CD4-positive, alpha-beta T cell treated with Interleukin-12 subunit alpha and Interleukin-12 subunit beta, for 1 hour (primary cell): ENCODE measurements at regions not wholly inside any gene's neighbourhood (a gene's known extent, or its start where the extent isn't known, plus 50 kb on each side); places are given as distances from the start of the nearest gene placed in this dataset.
"Not testable (repeated sequence)": the region's sequence is repeated elsewhere in the genome, so short reads cannot be mapped to it uniquely, and the experiment has no call there.

Source experiments
- DNase-seq: peaks from one replicate; pipeline ENCODE4 v3.0.0-alpha.2; 2020

DNA sequence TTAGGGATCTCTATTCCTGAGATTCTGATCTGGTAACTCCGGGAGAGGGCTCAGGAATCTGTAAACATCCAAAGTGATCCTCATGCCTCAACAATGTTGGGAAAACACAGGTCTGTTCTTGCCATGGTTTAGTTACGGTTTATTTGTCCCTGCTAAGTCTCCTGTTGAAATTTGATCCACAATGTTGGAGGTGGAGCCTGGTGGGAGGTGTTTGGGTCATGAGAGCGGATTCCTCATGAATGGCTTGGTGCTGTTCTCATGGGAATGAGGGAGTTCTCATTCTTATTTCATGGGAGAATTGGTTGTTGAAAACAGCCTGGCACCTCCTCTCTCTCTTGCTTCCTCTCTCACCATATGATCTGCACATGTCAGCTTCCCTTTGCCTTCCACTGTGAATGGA is 608.6 kb upstream of the GOT2 start:
- no peak for DNase-seq

DNA sequence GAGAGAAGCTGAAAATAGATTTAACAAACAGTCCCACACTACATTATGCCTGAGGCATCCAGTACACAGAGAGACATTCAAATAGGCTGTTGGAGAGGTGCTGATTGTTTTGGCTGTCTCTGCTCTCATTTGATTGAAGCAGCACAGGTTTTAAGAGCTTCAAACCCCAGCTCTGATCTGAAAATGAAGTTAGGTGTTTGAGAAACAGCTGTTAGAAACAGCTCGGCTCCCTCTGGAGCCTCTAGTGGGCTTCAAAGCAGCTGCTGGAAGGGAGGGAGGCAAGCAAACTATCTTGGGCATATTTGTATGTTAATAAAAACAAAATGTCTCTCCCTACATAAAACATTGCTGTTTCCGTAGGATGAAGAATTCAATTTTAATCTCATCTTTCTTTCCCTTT is 607.3 kb upstream of the GOT2 start:
- DNase-seq = no peak

DNA sequence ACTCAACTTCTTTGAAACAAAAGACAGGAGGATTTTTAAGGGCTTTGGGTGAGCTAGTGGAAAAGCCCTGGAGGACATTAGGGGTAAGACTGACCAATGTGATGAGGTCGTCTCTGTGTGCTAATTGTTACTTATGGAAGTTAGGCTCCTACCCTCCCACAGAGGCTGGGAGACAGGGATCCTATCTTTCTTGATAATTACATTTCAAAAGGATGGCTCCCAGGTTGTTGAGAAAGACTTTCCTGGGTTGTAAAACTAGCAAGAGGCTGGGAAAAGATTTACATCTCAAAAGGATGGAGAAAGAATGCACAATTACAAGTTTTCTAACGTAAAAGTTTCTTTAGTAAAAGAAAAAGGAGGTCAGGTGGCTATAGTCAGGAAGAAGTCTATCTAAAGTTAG is 605.8 kb upstream of the GOT2 start:
- DNase-seq = no peak

DNA sequence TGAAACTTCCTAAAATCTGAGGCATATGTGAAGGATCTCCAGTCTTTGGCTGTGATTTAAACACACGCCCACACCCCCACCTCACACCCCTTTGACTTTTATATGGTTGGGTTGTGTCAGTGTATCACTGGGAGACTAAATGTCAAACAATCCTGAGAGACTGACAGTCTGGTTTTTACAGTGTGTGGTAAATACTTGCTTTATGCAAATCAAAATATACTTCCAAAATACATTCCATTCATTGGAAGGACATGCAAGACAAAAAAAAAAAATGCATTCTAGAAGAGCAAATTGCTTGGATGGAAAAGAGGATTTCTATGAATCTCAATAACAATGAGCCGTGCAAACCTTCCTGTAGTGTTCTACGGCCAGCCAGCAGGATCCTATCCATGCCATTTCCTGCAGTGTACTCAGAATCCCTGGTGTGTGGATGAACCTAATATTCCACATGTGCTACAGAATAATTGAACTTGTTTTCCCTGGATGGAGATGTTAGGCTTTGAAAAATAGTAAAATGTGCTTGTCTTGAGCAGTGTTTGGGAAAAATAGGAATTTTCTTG is 602.1 kb upstream of the GOT2 start:
- no peak for DNase-seq

DNA sequence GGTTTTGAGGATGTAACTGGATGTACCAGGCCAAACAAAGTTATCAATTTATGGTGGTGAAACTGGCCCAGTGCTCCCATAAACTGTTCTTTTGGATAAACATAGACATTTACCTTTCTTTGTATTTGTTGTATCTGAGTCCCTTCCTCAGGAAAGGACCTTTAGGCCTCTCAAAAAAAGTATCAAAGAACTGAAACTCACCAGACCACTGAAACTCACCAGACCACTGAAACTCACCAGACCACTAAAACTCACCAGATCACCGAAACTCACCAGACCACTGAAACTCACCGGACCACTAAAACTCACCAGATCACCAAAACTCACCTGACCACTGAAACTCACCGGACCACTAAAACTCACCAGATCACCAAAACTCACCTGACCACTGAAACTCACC is 597.6 kb upstream of the GOT2 start:
- DNase-seq = not testable (repeated sequence)

DNA sequence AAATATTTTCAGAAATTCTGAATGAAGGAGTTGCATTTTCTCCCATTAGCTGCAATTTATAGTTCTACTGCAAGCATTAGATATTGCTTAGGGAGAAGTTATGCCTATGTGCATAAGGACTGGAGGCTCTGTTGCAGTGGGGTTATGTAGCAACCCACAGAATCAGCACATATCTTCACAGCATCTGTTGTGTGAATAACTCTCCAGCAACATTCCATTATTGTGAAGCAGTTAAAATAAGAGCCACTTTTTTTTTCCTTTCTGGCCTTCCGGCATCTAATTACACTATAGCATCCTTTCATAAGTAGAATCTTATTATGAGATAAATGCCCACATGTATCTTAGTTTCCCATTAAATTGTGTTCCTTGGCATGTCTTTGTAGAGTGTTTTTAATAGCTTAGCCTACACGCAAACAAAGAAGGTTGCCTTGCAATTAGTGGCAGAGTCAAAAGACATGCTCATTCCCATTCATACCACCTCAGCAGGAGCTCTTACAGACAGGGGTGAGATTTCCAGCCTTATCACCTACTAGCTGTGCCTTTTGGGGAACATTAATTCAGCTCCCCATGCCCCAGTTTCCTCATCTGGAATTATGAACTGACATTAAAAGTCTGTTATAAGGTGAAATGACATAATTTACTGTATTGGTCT is 596.0 kb upstream of the GOT2 start:
- no peak for DNase-seq

DNA sequence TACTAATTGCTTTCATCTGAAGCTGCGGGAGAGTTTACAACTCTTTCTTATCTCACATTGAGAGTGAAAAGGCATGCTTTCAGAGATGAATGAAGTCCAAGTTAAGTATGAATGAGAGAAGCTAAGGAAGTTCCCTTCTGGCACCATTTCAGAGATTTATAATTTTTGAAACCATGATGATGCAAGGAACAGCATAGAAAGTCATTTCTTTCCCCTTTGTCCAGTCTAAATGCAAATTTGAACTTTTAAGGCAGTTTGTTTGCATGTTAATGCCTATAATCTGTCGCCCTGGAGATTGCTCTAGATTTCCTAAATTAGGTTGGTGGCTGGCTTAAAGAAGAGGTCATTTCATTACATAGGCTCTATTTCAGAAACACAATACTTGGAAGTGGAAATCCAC is 594.8 kb upstream of the GOT2 start:
- no peak for DNase-seq

DNA sequence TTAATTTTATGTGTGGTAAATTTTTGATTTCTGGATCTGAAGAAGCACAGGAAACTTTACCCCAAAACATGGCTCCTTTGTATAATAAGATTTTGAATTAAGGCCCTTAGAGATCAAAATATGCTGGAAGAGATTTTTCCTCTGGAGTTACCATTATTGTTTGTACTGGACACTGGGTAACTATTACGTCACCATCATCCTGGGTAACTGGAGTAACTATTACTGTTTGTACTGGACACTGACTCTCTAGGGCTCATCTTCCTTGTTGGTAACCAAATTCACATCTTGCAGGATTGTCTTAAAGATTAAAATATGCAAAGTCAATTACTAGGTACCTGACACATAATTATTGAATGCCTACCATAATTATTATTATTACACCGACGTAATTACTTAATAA is 593.8 kb upstream of the GOT2 start:
- DNase-seq = no peak

DNA sequence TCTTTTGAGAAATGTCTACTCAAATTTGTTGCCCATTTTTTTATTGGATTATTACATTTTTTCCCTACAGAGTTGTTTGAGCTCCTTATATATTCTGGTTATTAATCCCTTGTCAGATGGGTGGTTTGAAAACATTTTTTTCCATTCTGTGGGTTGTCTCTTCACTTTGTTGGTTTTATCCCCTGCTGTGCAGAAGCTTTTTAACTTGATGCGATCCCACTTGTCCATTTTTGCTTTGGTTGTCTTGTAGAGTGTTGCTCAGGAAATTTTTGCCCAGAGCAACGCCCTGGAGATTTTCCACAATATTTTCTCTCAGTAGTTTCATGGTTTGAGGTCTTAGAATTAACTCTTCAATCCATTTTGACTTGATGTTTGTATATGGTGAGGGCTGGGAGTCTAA is 592.8 kb upstream of the GOT2 start:
- DNase-seq = no peak

DNA sequence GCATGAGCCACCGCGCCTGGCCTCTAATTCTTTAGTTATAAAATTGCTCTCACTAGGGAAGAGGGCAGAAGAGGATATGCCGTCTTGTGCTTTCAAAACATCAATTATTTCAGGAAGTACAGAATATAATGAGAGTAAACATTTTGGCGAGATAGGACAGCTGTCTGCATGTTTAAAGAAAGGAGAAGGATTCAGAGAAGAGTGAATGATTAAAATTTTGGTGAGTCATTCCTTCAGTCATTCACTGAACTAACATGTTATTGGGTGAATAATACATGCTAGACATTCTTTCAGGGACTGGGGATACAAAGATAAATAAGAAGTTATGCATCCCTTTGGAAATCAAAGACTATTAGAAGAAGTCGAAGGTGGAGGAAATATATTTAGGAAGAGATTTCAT is 590.3 kb upstream of the GOT2 start:
- DNase-seq = no peak

DNA sequence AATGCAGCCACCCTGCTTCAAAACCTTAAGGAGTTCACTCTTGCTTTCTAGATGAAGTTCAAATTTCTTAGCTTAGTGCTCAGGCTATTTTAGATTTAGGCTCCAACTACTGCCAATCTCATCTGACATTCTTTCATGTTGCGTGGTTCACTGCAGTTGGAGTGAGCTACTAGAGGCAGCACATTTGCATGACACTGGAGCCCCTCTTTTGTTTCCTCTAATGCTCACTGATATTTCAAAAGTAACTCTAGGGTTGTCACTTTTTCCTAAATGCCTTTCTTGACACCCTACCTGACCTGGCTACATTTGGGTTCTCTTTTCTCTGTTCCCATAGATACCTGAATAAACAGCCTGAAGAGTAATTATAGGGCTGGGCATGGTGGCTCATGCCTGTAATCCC is 586.5 kb upstream of the GOT2 start:
- DNase-seq = no peak

DNA sequence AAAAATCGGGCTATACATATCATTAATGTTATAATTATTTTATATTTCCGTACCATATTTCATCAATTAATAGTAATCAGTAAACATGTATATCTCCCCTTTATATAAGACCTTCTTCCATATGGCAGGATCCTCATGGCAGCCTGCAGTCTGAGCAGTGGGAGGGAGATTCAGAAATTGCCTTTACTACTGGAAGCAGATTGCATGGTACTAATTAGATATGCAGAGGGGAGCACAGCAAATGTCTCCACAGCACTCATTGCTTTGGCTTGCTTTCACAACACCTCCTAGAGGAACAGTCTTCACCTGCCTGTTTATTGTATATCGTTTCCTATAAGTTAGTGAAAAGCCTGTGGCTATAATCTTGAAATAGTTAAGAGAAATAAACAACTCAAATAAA is 585.8 kb upstream of the GOT2 start:
- DNase-seq = no peak

DNA sequence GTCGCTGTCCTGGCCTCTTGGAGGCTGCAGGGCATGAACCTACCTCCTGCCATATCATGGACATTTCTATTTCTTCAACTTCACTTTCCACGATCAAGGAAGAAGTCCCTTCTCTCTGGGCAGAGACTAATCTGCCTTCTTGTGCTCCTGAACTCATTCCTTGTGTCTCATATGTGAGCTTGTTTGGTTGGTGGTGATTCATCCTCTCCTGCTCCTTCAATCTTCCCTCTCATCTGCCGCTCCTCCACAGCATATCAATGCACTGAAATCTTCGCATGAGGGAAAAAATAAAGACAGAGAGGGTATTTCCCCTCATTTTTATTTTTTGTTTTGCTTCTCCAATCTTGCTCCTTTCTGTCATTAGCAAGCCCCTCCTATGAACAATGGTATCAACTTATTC is 571.7 kb upstream of the GOT2 start:
- no peak for DNase-seq

DNA sequence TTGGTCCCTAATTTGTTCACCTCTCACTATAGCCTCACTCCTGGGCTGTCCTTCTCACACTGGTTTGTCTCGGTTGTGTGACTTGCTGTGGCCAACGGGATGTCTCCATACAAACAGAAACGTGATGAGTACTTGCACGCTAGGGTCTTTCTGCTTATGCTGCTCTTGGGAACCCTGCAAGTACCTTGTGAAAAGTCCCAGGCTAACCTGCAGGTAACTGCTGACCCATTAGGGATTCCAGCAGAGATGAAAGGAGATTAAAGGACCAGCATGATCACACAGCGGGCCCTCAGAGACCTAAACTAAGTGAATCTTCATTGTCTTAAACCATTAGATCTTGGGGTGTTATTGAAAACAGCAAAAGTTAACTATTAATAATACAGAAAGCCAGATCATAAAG is 562.8 kb upstream of the GOT2 start:
- DNase-seq = no peak

DNA sequence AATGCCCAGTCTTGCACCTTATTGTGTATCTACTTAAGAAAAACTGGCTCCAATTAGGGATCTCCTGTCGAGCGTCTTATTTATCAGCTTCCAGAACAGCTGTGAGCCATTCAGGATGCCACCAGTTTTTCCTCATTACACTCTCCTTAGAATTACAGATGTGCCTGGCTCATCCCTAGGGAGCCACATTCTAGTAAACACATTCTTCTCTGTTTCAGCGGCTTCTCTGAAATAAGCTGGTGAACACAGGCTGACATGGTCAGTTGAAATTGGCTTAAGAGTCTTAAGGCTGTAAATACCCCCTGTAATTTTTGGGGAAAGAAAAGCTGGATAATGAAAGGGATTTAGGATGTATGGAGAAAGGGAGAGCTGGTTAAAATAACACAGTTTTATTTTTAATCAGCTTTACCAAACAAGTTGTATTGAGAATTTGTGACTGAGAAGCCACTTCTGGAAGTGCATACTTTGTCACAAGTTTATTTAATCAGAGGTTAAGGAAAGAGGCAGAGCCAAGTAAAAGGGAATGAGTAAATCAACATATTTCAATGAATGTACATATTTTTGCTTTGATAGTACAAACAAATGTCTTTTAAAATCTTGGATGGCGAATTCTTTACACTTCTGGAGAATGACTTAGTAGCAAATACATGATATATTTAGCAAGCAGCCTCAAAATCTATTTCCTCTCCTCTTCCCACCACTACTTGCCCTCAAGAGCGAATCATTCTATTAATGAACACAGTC is 562.0 kb upstream of the GOT2 start:
- no peak for DNase-seq

DNA sequence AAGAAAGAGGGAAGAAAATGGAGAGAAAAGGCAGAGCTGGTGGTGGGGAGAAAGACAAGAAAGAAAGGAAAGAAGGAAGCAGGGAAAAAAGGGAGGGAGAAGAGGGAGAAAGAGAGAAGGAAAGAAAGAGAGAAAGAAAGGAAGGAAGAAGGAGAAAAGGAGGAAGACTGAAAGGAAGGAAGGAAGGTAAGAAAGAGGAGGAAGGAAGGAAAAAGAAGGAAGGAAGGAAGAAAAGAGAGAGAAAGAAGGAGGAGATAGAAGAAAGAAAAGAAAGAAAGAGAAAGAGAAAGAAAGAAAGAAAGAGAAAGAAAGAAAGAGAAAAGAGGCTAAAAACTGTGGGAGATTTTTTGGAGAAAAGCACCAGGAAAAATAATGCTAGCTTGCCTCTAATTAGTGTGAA is 561.4 kb upstream of the GOT2 start:
- DNase-seq = no peak

DNA sequence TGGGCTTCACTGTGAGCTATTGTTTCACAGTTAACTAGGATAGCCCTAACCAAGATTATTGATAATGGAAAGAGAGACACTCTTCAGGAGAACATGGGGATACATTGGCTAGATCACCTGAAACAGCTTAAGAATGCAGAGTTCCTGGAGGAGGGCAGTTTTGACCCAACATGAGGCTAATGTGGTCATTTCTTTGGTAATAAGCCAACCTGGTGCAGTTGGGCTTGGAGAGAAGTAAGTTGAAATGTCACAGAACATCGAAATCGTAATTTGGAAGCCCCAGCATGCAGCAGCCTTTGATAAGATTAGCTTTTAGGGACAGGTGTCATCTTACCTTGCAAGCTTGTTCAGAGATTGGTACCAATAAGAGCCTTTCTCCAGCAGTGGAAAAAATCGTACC is 556.6 kb upstream of the GOT2 start:
- no peak for DNase-seq

DNA sequence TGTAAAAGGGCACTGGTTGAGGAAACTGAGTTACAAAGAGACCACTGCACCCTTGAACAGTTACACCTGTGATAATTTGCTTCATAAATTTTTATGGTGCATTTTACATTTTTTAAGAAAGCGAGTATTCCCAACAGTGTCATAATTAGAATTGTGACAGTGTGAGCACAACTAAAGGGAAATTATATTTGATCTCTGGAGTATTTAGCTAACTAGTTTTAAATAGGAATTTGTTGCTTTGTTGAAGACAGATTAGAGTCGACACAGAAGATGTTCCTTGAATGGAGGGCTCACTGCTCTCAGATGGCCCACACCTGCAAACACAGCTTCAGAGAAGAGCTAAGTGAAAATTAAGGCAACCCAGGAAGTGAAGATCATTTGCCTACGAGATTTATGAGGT is 555.0 kb upstream of the GOT2 start:
- DNase-seq = no peak

DNA sequence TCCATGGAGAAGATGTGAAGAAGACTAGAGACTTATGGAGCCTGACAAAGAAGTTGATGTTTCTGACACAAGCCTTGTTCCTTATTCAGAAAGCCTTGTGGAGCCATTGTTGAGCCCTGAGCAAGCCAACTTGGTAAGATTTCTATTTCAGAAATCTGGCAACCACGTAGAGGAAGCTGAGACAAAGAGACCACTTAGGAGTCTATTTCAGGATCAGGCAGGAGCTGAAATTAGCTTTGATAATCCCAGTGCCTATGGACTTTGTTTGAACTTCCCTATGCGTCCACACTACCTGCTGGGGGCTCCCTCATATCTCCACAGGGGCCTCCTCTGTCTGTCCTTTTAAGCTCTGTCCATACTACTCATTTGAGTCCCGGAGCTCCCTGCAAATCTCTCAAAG is 540.0 kb upstream of the GOT2 start:
- no peak for DNase-seq

DNA sequence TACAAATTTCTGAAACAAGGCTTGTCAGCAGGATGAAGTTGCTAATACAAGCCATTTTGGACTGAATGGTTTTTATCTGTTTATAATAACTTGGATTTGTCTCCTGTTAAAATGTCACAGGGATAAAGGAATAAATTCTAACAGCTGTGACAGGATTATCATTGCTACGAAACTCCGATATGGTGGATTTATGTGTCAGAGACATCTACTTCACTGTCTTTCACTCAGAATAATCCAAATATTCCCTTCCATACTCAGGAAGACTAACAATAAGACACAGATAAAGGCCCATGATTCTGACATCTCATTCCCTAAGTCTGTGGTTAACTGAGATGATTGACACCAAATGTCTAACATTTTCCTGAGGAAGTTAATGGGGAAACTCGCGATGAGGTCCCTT is 529.8 kb upstream of the GOT2 start:
- no peak for DNase-seq

DNA sequence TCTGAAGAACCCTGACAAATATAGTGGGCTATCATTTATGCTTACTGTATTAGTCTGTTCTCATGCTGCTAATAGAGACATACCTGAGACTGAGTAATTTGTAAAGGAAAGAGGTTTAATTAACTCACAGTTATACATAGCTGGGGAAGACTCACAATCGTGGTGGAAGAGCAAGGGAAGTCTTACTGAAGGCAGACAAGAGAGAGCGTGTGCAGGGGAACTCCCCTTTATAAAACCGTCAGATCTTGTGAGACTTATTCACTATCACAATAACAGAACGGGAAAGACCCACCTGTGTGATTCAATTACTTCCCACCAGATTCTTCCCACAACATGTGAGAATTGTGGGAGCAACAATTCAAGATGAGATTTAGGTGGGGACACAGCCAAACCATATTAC is 526.8 kb upstream of the GOT2 start:
- DNase-seq = no peak

DNA sequence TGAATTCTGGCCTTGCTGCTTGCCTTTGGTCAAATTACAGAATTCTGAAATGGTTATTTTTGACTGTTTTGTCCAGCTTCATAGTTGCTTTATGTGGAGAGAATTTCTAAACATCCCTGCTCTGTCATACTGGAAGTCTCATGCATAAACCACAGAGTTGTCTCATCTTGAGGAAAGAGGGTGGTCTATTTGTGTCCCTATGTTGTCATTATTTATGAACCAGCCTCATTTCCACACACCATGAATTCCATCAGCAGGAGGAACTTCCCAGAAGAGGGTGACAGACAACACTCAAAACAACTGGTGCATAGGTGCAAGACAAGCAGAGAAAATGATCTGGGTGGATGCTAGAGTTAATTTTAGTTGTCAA is 525.8 kb upstream of the GOT2 start:
- no peak for DNase-seq

DNA sequence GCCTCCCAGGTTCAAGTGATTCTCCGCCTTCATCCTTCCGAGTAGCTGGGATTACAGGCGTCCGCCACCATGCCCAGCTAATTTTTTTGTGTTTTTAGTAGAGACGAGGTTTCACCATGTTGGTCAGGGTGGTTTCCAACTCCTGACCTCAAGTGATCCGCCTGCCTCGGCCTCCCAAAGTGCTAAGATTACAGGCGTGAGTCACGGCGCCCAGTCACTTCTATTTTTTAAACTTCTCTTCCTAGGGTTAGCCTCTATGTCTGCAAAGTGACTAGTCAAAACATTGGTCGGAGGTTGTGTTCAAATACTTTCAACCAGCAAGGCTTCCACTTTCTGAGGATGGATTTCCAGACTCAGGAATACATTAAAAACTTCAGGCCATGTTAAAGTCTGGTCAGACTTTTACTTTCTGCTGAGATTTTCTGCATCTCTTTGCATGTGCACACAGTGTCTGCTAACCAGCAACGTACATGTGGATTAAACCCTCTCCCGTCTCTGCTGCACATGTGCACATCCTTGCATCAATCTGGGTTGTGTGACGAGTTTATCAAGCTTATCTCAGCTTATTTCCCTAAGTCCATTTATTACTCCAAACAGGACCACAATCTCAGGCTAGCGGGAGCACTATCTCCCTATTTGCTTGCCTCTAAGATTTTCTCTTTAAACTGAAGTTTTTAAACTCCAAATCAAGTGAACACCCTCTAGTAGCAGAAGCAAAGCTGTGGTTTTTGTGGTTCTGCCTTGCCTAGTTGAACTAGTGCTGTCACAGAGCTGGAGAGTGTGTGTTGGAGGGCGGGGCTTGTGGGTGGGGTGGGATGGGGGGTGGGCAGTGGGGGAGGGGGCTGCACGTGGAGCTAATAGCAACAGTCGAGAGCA is 525.2 kb upstream of the GOT2 start:
- no peak for DNase-seq

DNA sequence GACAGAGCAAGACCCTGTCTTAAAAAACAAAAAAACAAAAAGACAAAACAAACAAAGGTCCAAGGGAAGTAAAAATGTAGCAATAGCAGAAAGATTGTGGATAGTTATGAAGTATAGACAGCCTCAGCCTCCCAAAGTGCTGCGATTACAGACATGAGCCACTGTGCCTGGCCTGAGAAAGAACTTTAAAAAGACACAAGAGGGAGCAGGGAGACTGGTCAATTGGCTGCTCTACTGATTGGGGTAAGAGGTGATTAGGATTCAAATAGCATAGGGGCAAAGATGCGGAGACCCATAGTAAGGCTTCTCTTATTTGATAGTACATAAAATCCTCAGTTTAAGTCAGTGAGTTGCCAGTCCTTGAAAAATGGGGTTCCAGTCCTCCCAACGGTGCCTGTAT is 518.2 kb upstream of the GOT2 start:
- no peak for DNase-seq
